ENCODE measurements at regions not wholly inside any gene's neighbourhood (a gene's known extent, or its start where the extent isn't known, plus 50 kb on each side); places are given as distances from the start of the nearest gene placed in this dataset.

- SMC1A ChIA-PET (ENCODE audit: uncharacterized antibody, unreplicated experiment): no interaction called here
- RAD21 ChIA-PET (ENCODE audit: unreplicated experiment): no interaction called here
- ATAC-seq (no peak), DNase-seq (ENCODE audit: low read depth, low spot score) (no peak), FAIRE-seq (no peak)
- H3K9ac ChIP-seq (ENCODE audit: control insufficient read depth, insufficient read depth, low read length): no peak overlapping the region
- in situ Hi-C loops (cut with MboI) (no loop called here), intact Hi-C loops (cut with micrococcal nuclease; ENCODE audit: unreplicated experiment) (no loop called here)
- no peaks in the 10 kb centered on the region; a peak in 1 of 4 replicates for H3K27me3 ChIP-seq (replicated peaks in 1 of 2; ENCODE audit: control insufficient read depth in 2 of 2, insufficient read depth in 2 of 2, low read length in 1 of 2)
- POLR2A ChIA-PET: no interaction called here
- H2AFZ ChIP-seq (ENCODE audit: control insufficient read depth, low read depth, low read length): no peak overlapping the region
- no peak overlapping the region for H3K27ac ChIP-seq (ENCODE audit: control insufficient read depth, insufficient read depth)
- CTCF ChIA-PET: no interaction called here
- BruUV-seq (replicated peaks): no TSS peak
- H3K4me3 ChIP-seq: no peak overlapping the region
- H3K9me3 ChIP-seq (replicated peaks; ENCODE audit: control insufficient read depth, insufficient read depth, low read length): no peaks in the 10 kb centered on the region
- H3K4me2 ChIP-seq (ENCODE audit: control insufficient read depth, insufficient read depth): no peak overlapping the region
- TF ChIP-seq FOXK2 (IDR thresholded peaks at IDR 0.05): no peak
- TF ChIP-seq, protein P1, sequence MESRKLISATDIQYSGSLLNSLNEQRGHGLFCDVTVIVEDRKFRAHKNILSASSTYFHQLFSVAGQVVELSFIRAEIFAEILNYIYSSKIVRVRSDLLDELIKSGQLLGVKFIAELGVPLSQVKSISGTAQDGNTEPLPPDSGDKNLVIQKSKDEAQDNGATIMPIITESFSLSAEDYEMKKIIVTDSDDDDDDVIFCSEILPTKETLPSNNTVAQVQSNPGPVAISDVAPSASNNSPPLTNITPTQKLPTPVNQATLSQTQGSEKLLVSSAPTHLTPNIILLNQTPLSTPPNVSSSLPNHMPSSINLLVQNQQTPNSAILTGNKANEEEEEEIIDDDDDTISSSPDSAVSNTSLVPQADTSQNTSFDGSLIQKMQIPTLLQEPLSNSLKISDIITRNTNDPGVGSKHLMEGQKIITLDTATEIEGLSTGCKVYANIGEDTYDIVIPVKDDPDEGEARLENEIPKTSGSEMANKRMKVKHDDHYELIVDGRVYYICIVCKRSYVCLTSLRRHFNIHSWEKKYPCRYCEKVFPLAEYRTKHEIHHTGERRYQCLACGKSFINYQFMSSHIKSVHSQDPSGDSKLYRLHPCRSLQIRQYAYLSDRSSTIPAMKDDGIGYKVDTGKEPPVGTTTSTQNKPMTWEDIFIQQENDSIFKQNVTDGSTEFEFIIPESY (IDR thresholded peaks at IDR 0.05): no peak
- no peak for TF ChIP-seq TCF7 (IDR thresholded peaks at IDR 0.05; ENCODE audit: borderline replicate concordance)
- TF ChIP-seq EP300 (IDR thresholded peaks at IDR 0.05; ENCODE audit: borderline replicate concordance in 1 of 2, control insufficient read depth in 1 of 2, low read depth in 2 of 2, low read length in 2 of 2): no peak
- TF ChIP-seq, protein P2, sequence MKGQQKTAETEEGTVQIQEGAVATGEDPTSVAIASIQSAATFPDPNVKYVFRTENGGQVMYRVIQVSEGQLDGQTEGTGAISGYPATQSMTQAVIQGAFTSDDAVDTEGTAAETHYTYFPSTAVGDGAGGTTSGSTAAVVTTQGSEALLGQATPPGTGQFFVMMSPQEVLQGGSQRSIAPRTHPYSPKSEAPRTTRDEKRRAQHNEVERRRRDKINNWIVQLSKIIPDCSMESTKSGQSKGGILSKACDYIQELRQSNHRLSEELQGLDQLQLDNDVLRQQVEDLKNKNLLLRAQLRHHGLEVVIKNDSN (IDR thresholded peaks at IDR 0.05; ENCODE audit: borderline replicate concordance, extremely low read length, insufficient read depth, low read depth, low read length): no peak
- no peak for TF ChIP-seq ETV6 (conservative IDR thresholded peaks at IDR 0.05 in 1 of 2, IDR thresholded peaks at IDR 0.05 in 1 of 2; ENCODE audit: borderline replicate concordance in 1 of 2, low read depth in 1 of 2)
- TF ChIP-seq POLR2AphosphoS2 (IDR thresholded peaks at IDR 0.05; ENCODE audit: low read depth, low read length): no peak
- no peak for TF ChIP-seq BRCA1 (IDR thresholded peaks at IDR 0.05; ENCODE audit: low read depth, low read length)
- no peak for TF ChIP-seq SPI1 (IDR thresholded peaks at IDR 0.05; ENCODE audit: borderline replicate concordance, insufficient read depth, low read depth, low read length)
- no peak for TF ChIP-seq PAX8 (IDR thresholded peaks at IDR 0.05)
- TF ChIP-seq ESRRA (IDR thresholded peaks at IDR 0.05; ENCODE audit: low read length): no peak
- TF ChIP-seq SMAD5 (IDR thresholded peaks at IDR 0.05; ENCODE audit: low read depth): no peak
- TF ChIP-seq, protein P3, sequence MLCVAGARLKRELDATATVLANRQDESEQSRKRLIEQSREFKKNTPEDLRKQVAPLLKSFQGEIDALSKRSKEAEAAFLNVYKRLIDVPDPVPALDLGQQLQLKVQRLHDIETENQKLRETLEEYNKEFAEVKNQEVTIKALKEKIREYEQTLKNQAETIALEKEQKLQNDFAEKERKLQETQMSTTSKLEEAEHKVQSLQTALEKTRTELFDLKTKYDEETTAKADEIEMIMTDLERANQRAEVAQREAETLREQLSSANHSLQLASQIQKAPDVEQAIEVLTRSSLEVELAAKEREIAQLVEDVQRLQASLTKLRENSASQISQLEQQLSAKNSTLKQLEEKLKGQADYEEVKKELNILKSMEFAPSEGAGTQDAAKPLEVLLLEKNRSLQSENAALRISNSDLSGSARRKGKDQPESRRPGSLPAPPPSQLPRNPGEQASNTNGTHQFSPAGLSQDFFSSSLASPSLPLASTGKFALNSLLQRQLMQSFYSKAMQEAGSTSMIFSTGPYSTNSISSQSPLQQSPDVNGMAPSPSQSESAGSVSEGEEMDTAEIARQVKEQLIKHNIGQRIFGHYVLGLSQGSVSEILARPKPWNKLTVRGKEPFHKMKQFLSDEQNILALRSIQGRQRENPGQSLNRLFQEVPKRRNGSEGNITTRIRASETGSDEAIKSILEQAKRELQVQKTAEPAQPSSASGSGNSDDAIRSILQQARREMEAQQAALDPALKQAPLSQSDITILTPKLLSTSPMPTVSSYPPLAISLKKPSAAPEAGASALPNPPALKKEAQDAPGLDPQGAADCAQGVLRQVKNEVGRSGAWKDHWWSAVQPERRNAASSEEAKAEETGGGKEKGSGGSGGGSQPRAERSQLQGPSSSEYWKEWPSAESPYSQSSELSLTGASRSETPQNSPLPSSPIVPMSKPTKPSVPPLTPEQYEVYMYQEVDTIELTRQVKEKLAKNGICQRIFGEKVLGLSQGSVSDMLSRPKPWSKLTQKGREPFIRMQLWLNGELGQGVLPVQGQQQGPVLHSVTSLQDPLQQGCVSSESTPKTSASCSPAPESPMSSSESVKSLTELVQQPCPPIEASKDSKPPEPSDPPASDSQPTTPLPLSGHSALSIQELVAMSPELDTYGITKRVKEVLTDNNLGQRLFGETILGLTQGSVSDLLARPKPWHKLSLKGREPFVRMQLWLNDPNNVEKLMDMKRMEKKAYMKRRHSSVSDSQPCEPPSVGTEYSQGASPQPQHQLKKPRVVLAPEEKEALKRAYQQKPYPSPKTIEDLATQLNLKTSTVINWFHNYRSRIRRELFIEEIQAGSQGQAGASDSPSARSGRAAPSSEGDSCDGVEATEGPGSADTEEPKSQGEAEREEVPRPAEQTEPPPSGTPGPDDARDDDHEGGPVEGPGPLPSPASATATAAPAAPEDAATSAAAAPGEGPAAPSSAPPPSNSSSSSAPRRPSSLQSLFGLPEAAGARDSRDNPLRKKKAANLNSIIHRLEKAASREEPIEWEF (IDR thresholded peaks at IDR 0.05; ENCODE audit: insufficient replicate concordance, low read depth, low read length): no peak
- TF ChIP-seq RELA (IDR thresholded peaks at IDR 0.05; ENCODE audit: borderline replicate concordance, partially characterized antibody): no peak
- TF ChIP-seq MYB (IDR thresholded peaks at IDR 0.05; ENCODE audit: borderline replicate concordance, low read depth, low read length): no peak
- TF ChIP-seq GATAD2B (conservative IDR thresholded peaks at IDR 0.05; ENCODE audit: low read depth): no peak
- TF ChIP-seq MTA2 (IDR thresholded peaks at IDR 0.05; ENCODE audit: low read depth): no peak
- no peaks in the 10 kb centered on the region for H4K20me1 ChIP-seq (ENCODE audit: control insufficient read depth, insufficient read depth)
- H3K4me1 ChIP-seq (ENCODE audit: control insufficient read depth, insufficient read depth, low read length): no peaks in the 10 kb centered on the region
- H3K79me2 ChIP-seq (ENCODE audit: control insufficient read depth, insufficient read depth, low read length): no peaks in the 10 kb centered on the region
- H3K36me3 ChIP-seq (ENCODE audit: control insufficient read depth in 2 of 2, insufficient read depth in 2 of 2, low read length in 1 of 2): no peaks in the 10 kb centered on the region
- WGBS (ENCODE audit: insufficient coverage, insufficient replicate concordance, low lambda C conversion rate, missing lambda C conversion rate): 54% methylated on average over 1 of the region's 1 CpG
These were observed 262.2 kb downstream of the SLC7A11 start for GRCh38 chr4:137979938-137980337.

All from GM12878 (cell line).